Astrocyte of the cerebellum (primary cell): ENCODE measurements at regions not wholly inside any gene's neighbourhood (a gene's known extent, or its start where the extent isn't known, plus 50 kb on each side); places are given as distances from the start of the nearest gene placed in this dataset.

ENCODE experiments used
- DNase-seq: peaks from one replicate; pipeline ENCODE4 v3.0.0-alpha.2; 2011; ENCODE audit warnings: low read depth
- H3K4me3 ChIP-seq: 2 replicates; pipeline ENCODE4 v1.5.1; 2011; ENCODE audit warnings: mild to moderate bottlenecking, low read depth, low read length, moderate library complexity
- CTCF ChIP-seq: IDR thresholded peaks from 2 replicates; pipeline ENCODE4 v1.5.1; 2012; ENCODE audit warnings: low read length, low read depth, moderate library complexity, mild to moderate bottlenecking; ENCODE audit errors: missing control alignments
- in situ Hi-C: cut with HindIII; loops from 2 replicates; pipeline ENCODE4 v1.10.0; 2017; ENCODE audit warnings: low sequenced_read_pairs

- DNase-seq, result no peak
- in situ Hi-C loops, result no loop called here
- H3K4me3 ChIP-seq, result no peak overlapping the region
- TF ChIP-seq CTCF, result no peak
Observed at GRCh38 chr7:131072505-131073091, 255.1 kb upstream of the MKLN1 start.

- no peak for DNase-seq
- no peak for TF ChIP-seq CTCF
- in situ Hi-C loops, result no loop called here
- no peak overlapping the region for H3K4me3 ChIP-seq
Observed at GRCh38 chr7:131074043-131074442, 253.6 kb upstream of the MKLN1 start.

GRCh38 chr7:131074585-131074984, 253.1 kb upstream of the MKLN1 start:
- no peak overlapping the region for H3K4me3 ChIP-seq
- TF ChIP-seq CTCF, result no peak
- DNase-seq, result no peak
- in situ Hi-C loops, result no loop called here

- no peak overlapping the region for H3K4me3 ChIP-seq
- no peak for TF ChIP-seq CTCF
- in situ Hi-C loops, result no loop called here
Observed at GRCh38 chr7:131075406-131075805, 252.3 kb upstream of the MKLN1 start.

GRCh38 chr7:131076032-131076431, 251.6 kb upstream of the MKLN1 start:
- no peak overlapping the region for H3K4me3 ChIP-seq

More at GRCh38 chr7:131075406-131075805, 252.3 kb upstream of the MKLN1 start:
- no peak for DNase-seq

GRCh38 chr7:131076711-131077181, 250.9 kb upstream of the MKLN1 start:
- no peak for DNase-seq
- no peak overlapping the region for H3K4me3 ChIP-seq
- in situ Hi-C loops, result no loop called here
- no peak for TF ChIP-seq CTCF

More at GRCh38 chr7:131076032-131076431, 251.6 kb upstream of the MKLN1 start:
- DNase-seq, result no peak
- in situ Hi-C loops, result no loop called here
- no peak for TF ChIP-seq CTCF
